G401 (cell line): ENCODE measurements at regions not wholly inside any gene's neighbourhood (a gene's known extent, or its start where the extent isn't known, plus 50 kb on each side); places are given as distances from the start of the nearest gene placed in this dataset.
"Not testable (repeated sequence)": the region's sequence is repeated elsewhere in the genome, so short reads cannot be mapped to it uniquely, and the experiment has no call there.

Source experiments
- DNase-seq: peaks from one replicate; pipeline ENCODE4 v3.0.0-alpha.2; 2015; ENCODE audit warnings: low spot score
- in situ Hi-C: cut with HindIII; loops from 2 replicates; pipeline ENCODE4 v1.10.0; 2016; ENCODE audit warnings: low sequenced_read_pairs, mixed read lengths

GRCh38 chr3:102672305-102672704 is 237.5 kb downstream of the ZPLD1 start:
- in situ Hi-C loops, result no loop called here
- DNase-seq, result no peak

GRCh38 chr3:102673271-102674115 is 238.7 kb downstream of the ZPLD1 start:
- DNase-seq, result peak; percentile 70
- in situ Hi-C loops, result no loop called here

GRCh38 chr3:102674284-102674683 is 239.5 kb downstream of the ZPLD1 start:
- DNase-seq, result no peak
- in situ Hi-C loops, result no loop called here

- DNase-seq, result no peak
- in situ Hi-C loops, result no loop called here
Observed at GRCh38 chr3:102676424-102676823, 241.6 kb downstream of the ZPLD1 start.

- DNase-seq, result no peak
- in situ Hi-C loops, result no loop called here
Observed at GRCh38 chr3:102682741-102683140, 247.9 kb downstream of the ZPLD1 start.

GRCh38 chr3:102686792-102687191 is 252.0 kb downstream of the ZPLD1 start:
- no peak for DNase-seq
- in situ Hi-C loops, result no loop called here

- no peak for DNase-seq
- in situ Hi-C loops, result no loop called here
Observed at GRCh38 chr3:102687851-102688555, 253.2 kb downstream of the ZPLD1 start.

GRCh38 chr3:102688556-102688930 is 253.7 kb downstream of the ZPLD1 start:
- DNase-seq, result no peak
- in situ Hi-C loops, result no loop called here

GRCh38 chr3:102691507-102691906 is 256.7 kb downstream of the ZPLD1 start:
- in situ Hi-C loops, result no loop called here
- no peak for DNase-seq

GRCh38 chr3:102699104-102699818 is 264.4 kb downstream of the ZPLD1 start:
- in situ Hi-C loops, result no loop called here
- DNase-seq, result no peak

GRCh38 chr3:102699819-102700140 is 265.0 kb downstream of the ZPLD1 start:
- no peak for DNase-seq
- in situ Hi-C loops, result no loop called here

- in situ Hi-C loops, result no loop called here
Observed at GRCh38 chr3:102712896-102713295, 278.1 kb downstream of the ZPLD1 start.

GRCh38 chr3:102714567-102714966 is 279.8 kb downstream of the ZPLD1 start:
- in situ Hi-C loops, result no loop called here

More at GRCh38 chr3:102712896-102713295, 278.1 kb downstream of the ZPLD1 start:
- DNase-seq, result no peak

GRCh38 chr3:102715030-102715697 is 280.3 kb downstream of the ZPLD1 start:
- DNase-seq, result no peak
- in situ Hi-C loops, result no loop called here

More at GRCh38 chr3:102714567-102714966, 279.8 kb downstream of the ZPLD1 start:
- no peak for DNase-seq

GRCh38 chr3:102718651-102719050 is 283.8 kb downstream of the ZPLD1 start:
- no peak for DNase-seq
- in situ Hi-C loops, result no loop called here

GRCh38 chr3:102722317-102722716 is 287.5 kb downstream of the ZPLD1 start:
- no peak for DNase-seq
- in situ Hi-C loops, result no loop called here

- DNase-seq, result no peak
- in situ Hi-C loops, result no loop called here
Observed at GRCh38 chr3:102727340-102727739, 292.5 kb downstream of the ZPLD1 start.

- in situ Hi-C loops, DNase-seq: not testable (repeated sequence)
Observed at GRCh38 chr3:102732581-102732980, 297.8 kb downstream of the ZPLD1 start.

GRCh38 chr3:102733791-102734563 is 299.2 kb downstream of the ZPLD1 start:
- DNase-seq, result no peak
- in situ Hi-C loops, result no loop called here
